Hippocampal formation (tissue), 2 donors: ENCODE measurements at regions not wholly inside any gene's neighbourhood (a gene's known extent, or its start where the extent isn't known, plus 50 kb on each side); places are given as distances from the start of the nearest gene placed in this dataset.

Experiments
- DNase-seq, 2 donors: peaks; one replicate each; lab custom pipeline; 2025; lab: John Stamatoyannopoulos, UW

DNA sequence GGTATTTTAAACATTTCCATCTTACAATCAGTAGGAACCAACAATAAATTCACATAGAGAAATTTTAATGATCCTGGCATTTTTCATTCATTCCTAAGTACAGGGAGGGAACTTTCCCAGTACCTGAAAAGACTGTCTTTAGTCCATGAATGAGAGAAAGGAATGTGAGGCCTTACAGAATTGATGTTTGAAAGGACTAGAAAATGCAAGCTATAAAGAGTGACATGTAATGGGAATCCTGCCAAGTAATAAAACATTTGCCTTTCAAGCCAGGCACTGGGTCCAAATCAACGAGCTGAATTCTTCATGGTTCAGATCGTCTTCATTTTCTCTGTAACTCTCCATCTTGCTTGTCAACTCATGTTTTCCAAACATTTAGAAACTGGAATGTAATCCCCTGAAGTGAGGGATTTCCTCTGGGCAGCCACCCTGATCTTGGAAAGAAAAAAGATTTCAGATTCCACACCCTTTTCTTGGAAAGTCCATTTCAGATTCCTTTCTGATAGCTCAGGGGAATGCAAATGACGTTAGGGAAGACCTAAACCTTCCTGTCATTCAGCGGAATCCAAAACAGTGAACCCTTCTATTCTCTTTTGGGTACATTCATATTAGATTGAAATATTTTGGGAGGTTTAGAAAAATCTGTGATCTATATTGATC lies 315.8 kb downstream of the SH3GL2 start:
- no peak for DNase-seq

DNA sequence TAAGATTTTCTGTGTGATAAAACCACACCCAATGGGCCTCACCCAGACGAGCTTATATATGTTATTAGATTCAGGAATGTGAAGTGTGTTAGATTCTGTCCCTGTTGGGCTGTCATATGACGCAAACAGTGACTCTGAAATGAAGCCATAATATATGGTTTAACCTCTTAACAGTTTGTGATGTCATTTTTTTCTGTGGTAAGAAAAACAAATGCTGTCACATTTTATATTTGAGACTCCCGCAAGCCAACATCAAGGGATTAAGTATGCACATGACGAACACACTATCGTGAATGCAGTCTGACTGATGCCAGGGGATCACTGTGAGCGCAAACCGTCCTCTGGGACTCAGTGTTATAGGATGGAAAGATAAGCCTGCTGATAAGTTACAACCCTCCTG lies 321.7 kb downstream of the SH3GL2 start:
- DNase-seq, result no peak

DNA sequence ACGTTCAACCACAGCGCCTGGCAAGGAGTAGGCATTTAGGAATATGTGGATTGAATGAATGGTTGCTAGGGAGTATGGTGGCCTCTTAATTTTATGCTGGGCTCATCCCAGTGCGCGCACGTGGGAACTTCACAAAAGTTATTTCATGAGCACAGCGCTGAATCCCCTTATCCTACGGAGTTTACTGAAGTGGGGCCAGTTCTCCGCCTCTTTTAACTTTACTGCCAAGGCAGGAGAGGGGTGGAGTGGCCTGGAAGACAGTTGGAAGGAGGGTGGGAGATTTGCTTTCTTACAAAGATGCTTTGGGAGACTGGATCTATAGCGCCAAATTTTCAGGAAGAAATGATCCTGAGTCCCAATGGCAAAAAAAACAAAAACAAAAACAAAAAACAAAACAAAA lies 326.5 kb downstream of the SH3GL2 start:
- DNase-seq, result no peak

DNA sequence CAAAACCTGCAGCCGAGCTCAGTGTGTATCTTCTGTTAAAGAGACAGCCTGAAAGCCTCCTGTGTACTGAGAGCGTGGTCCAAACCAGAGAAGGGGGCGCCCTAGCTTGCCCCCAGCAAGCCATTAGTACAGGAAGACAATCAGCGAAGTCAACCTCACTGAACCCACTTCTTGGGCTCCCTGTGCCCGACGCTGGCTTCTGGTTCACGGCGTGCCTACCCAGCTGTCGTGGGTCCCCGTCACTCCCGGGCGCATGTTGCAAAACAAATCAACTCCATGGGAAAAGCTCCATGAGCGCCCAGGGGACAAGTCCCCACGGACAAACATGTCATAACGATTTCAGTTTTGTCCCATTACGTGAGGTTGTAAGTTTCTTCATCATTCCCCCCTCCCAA lies 326.9 kb downstream of the SH3GL2 start:
- no peak for DNase-seq

DNA sequence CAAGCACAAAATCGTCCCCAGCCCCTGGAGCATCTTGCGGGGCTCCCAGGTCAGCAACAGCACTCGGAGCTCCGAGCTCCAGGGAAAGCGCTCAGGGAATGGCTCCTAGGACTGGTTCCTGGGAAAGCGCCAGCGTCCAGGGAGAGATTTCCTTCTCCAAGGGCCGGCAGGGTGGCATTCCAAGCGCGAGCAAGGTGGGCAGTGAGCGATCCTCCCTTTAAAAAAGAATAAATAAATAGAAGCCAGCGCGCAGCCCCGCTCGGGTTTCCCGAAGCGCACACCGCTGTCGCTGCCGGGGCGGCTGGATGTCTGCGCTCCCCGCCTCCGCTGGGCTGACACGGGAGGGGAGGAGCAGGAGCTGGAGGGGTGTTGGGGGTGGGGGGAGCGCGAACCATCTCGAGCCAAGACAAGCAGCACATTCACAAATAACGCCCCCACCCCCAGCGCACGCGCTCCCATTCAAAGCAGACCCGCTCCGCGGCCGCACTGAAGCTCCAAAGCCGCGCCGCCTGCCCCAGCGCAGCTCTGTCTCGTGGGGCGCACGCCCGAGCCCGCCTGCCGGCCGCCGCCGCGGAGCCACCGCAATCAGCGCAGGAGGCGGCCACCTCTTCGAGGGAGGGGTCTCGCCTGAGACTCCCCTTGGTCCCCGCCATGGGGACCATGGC lies 327.4 kb downstream of the SH3GL2 start:
- no peak for DNase-seq

DNA sequence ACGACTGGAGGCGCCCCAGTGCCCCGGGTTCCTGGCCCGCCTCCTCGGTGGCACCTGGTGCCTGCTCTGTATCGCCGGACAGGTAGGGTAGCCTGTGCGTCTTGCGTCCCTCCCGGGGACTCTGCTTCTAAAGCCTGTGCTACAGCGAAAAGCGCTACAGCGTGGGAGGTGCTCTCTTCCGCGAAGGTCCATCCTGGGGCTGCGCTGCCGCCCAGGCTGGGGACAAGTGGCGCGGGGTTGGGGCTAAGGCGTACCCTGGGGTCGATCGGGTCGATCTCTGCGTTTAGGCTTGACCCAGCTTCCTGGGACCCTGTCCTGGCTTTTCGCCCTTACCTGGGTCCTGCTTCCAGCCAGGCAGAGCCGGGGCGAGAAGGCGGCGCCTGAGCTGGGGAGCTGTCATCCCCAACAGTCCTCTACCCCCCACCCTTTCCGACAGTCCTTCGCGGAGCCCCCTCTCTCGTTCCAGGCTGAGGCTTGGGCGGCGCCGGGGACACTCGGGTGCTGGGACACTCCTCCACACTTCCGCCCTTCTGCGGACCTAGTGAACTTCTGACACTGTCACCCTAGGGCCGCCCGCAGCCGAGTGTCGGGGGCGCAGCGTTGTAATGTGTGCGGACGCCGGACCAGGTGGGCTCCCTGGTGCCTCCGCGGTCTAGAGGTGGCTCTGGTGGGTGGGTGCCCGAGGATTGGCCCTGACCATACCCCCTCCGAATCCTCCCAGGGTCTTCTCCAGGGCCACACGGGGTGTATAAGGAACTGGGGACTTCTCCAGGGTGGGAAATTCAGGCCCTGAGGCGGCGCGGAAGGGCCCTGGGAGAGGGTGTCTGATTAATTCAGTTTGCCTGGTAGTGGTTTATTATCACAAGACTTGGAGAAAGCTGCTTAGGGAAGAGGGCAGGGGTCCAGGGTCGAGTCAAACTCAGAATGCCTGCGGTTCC lies 328.2 kb downstream of the SH3GL2 start:
- DNase-seq, result no peak

DNA sequence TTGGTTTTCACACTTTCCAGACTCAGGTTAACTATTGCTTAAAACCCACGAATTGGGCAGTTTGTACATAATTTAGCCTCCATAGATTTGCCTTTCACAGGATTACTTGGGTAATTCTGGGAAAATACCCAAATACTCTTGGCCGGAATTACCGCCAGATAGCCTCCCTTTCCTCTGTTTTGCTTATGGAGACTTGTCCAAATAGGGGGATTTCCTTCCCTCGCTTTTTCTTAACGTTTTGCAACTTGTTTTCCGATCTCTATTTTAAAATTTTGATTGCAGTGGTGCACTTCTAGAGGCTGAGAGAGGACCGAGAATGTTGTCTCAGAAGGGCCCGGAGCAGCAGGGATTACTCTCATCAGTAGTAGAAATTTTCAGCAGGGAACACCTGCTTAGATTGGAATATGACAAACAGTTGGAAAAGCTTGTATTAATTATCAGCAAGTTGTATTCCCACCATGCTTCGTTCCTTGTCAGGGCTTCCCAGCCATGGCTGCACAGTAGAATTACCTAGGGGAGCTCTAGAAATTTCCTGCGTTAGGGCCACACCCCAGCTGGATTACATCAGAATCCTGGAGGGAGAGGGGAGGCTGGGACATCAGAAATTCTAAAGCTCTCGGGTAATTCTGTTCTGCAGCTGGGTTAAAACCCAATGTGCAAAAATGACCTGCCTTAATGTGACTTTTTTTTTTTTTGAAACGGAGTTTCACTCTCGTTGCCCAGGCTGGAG lies 329.1 kb downstream of the SH3GL2 start:
- DNase-seq, result no peak

DNA sequence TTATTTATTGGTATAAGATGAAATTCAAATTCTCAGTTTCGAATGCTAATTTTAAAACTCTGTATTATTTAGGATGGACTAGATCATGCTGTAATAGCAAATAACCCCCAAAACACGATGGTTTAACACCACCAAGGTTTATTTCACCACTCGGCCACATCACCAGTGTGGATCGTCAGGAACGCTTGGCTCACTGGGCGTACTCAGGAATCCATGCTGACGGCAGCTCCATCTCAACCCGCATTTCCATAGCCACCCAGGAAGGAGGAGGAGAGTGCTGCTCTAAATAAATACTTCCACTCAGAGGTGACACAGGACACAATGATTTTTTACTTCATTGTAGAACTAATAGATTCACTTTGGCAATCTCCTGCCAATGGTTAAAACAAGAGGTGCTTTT lies 347.4 kb downstream of the SH3GL2 start:
- DNase-seq, result no peak

DNA sequence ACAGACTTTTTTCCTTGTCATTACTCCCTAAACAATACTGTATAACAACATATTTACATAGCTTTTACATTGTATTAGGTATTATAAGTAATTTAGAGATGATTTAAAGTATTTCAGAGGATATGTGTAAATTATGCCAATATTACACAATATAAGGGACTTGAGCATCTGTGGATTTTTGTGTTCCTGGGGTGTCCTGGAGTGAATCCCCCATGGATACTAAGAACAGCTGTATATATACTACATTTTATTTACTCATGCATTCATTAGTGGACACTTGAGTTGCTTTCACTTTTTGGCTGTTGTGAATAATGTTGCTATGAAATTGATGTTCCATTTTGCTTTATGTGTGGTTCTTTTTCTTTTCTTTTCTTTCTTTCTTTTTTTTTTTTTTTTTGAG lies 348.8 kb downstream of the SH3GL2 start:
- DNase-seq, result no peak

DNA sequence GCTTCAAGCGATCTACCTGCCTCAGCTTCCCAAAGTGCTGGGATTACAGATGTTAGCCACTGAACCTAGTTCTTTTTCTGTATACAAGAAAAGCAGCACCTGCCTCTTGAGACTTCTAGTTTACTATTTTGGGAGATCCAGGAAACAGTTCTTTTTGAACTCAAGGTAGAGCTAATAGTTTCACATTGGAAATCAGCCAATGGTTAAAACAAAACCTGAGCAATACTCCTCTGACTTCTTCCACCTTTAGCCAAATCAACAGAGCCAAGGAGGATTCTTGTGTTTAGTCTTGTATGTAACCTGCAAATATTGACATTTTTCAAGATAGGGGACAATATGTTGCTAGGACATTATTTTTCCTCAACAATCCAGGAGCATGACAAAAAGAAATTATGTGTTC lies 349.4 kb downstream of the SH3GL2 start:
- no peak for DNase-seq

DNA sequence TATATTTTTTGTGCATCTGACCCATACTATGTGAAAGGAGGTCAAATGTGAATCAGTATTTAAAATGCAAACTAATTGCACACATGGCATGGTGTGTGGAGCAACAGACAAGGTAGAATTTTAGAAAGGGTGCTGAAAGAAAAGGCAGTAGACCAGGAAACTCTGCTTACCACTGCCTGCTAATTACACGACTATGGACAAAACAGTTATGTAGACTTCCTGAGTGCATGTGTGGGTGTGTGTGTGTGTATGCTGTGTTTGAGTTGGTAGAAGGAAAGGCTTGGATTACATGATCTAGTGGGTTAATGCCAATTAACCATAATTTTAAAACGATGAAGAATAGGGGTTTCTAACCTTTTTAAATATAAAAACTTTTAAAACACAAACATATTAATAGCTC lies 349.9 kb downstream of the SH3GL2 start:
- DNase-seq, result no peak

DNA sequence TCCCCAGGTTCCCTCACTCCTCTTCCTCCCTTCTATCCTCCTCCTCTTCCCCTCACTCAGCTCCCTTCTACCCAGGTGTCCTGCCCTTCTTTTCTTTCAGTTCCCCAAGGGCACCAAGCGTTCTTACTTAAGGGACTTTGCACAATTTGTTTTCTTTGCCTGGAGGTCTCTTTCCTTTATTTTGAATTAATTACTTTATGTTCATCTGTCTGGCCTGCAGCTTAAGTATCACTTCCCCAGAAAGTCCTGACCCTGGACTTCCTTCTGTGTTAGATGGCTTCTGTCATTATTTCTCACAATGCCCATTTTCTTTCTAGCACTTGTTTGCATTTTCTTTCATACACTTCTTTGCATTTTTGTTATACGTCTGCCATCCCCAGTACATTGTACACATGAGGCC lies 350.6 kb downstream of the SH3GL2 start:
- no peak for DNase-seq

DNA sequence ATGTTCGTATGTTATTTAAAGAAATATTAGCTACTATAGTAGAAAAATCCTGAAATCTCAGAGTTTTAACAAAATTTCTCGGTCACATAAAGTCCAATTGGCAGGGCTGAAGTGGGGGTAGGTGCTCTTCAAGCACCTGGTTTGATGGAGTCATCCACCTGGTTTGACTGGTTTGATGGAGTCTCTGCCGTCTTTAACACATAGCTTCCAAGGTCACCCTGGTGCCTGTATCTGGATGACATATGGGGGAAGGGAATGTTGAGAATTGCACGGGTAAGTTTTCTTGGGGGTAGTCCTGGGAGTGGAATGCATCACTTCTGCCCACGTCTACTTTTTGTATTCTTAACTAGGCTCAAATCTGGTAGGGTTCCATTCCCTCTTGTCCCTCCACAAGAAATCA lies 351.2 kb downstream of the SH3GL2 start:
- DNase-seq, result no peak

DNA sequence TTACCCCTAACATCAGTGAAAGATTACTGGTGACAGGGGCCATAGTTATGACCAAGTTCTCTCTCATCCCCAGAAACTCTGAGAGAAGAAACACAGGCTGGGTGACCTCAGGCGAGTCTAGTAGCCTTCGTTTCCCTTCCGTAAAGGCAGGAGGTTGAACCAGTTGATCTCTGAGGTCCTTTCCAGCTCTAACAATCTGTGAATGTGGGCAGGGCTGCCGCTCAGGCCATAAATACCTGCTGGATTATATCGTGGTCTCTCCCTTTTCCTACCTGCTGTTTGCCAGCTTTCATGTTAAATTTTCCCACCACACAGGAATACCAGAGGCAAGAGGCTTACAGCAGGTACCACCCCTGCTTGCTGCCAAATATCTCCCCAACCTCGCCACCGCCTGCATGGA lies 357.5 kb downstream of the SH3GL2 start:
- no peak for DNase-seq

DNA sequence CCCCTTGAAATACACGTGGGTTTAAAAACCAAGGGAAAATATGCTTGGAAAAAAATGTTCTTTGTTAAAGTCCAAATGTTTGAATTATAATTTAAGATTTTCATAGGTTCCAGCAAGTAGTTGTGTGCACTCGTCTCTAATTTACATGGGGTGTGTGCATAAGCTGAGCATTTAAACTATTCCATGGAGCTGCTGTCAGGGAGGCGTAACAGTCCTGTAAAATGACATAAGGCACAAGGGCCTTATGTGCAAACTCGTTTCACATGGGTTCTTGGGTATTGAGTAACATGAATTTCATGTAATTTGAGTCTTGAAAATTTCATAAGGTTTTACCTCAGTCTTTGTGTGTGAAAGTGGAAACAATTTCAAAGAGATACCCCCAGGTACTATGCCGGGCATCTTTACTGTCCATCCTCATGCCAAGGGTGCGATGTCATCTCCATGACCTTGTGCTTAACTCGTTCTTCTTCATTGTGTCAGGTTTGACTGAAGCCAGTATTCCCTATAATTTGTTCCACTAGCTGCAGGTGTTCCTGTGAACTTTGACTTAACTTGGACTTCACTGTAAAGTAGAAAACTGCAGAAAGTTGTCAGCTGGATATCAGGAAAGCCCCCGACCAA lies 359.3 kb downstream of the SH3GL2 start:
- DNase-seq, result no peak

DNA sequence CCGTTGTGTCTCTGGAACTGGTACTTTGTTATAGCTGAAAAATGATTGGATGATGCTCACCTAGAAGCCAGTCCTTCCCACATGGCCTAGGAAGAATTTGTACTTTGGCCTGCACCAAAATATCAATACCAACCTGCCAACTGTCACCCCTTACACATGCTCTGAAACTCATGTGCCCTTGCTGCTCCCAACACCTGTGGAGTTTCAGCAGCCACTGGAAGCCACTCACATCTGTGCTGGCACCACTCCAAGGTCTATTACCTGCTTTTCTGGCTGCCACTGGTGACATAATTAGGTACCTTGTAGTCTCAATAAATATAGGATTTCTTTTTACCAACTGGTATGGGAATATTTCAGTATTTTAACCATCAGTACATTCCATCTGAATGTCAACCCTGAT lies 363.6 kb downstream of the SH3GL2 start:
- DNase-seq, result no peak

DNA sequence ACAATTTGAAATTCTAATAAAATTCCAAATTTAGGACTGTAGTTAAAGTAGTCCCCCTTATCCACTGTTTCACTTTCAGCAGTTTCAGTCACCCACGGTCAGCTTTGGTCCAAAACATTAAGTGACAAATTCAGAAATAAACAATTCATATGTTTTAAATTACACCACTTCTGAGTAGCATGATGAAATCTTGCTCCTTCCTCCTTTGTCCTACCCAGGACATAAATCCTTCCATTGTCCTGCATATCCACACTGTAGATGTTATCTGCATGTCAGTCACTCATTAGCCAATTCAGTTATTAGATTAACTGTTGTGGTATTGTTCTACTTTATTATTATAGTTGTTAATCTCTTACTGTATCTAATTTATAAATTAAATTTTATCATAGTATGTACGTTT lies 376.5 kb downstream of the SH3GL2 start:
- no peak for DNase-seq

DNA sequence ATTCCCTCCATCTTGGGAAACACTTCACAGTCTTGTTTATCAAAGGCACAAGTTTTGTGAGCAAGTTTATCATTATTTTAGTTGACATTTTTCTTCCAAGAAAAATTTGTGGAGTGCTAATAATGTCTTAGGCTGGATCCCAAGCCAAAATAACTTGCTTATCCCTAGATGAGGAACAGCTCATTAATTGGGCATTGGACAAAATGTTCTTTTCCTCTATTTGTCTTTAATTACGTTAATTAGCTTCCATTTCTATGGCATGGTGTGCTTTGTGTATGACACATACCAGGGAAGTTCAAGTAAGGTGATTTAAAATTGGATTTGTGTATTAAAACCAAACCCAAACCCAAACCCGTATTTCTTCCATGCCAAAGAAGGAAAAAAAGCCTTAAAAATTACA lies 379.5 kb downstream of the SH3GL2 start:
- no peak for DNase-seq

DNA sequence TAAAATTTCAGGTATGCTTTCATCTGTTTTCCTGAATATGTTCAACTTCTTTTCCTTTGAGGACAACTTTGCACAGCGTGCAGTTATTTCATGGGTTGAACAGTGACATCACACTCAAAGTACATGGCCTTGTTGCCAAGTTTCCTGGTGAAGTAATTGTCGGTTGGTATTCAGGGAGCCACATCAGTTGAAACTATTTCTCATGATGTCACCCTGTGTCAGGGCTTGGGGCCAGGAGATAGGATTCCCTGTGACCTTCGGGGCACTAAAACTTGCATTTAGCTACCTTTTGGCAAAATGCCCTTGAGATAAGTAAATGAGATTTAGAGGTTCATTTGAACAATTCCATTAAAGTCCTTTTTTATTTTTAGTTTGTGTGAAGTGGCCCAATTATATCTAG lies 383.9 kb downstream of the SH3GL2 start:
- DNase-seq, result no peak

DNA sequence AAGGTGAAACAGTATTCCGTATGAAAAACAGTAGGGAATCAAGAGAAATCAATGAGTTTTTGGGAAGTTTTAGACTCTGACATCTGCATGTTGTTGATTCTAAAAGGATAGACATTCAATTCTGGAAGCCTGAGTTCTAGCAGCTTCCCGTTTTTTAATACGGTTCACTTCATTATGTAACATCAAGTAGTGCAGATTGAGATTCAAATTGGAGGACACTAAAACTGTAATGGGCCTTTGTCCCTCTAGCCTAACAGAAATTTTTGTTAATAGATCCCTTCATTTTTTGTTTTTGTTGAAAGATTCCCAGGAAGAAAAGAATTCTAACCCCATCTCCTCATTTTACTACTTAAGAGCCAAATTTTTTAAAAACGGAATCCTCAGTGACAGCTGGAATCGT lies 384.6 kb downstream of the SH3GL2 start:
- DNase-seq, result no peak

DNA sequence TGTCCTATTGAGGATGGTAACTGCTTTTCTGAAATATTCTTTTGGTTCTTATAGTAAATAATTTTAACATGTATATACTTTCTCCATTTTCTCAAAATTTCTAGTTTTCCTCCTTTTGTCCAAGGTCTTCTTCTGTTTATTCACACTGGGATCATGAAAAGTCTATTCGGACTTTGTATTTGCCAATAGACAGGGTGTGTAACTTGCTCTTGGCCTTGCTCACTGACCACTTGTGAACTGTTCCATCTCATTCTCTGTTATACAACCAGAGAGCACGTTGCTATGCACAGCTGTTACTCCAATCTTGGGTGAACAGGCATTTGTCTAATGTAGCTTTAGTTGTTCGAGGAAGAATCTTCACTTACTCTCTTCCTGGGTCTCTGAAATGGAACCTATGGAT lies 388.9 kb downstream of the SH3GL2 start:
- DNase-seq, result no peak

DNA sequence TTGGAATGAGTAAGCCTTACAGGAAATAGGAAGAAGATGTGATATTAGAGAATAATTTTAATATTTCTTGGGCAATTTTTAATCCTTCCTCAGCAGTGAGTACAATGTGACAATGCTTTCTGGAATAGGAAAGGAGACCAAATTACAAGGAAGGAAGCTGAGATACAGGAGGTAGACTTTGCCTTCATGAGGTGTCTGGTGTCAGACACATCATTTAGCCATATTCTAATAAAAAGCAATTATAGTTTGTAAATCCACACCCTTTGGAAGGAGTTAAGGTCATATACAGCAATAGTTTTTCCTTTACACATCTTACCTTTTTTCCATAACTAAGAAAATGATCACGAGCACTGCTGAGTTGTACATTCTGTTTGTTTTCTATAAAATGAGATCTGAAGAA lies 390.4 kb downstream of the SH3GL2 start:
- no peak for DNase-seq
